GM23338 (cell line): ENCODE measurements at regions not wholly inside any gene's neighbourhood (a gene's known extent, or its start where the extent isn't known, plus 50 kb on each side); places are given as distances from the start of the nearest gene placed in this dataset.

Experiments used
- ATAC-seq: fragments of 200-7000 bp; cut with Tn5 transposase; 3 replicates; pipeline ENCODE4 v1.9.1; 2020
- DNase-seq: peaks from one replicate; pipeline ENCODE4 v3.0.0-alpha.2; 2015; ENCODE audit warnings: low spot score
- H2AFZ ChIP-seq: fragments of 200-600 bp; sonication (generic); 2 replicates; pipeline ENCODE4 v1.8.0; 2016; ENCODE audit warnings: antibody characterized with exemption, mild to moderate bottlenecking, moderate library complexity
- H3F3A ChIP-seq: fragments of 200-600 bp; sonication (generic); replicated peaks from 2 replicates; pipeline ENCODE4 v1.8.0; 2017; ENCODE audit warnings: antibody characterized with exemption, mixed run types, low read depth
- H3K27ac ChIP-seq: fragments of 200-600 bp; sonication (generic); 2 replicates; pipeline ENCODE4 v1.6.1; 2016; ENCODE audit warnings: low read depth
- H3K27me3 ChIP-seq: fragments of 200-600 bp; sonication (generic); 2 replicates; pipeline ENCODE4 v1.8.0; 2016; ENCODE audit warnings: mild to moderate bottlenecking, mixed run types, moderate library complexity; ENCODE audit not compliant: insufficient read depth
- H3K36me3 ChIP-seq: fragments of 200-600 bp; sonication (generic); 2 replicates; pipeline ENCODE4 v1.8.0; 2016; ENCODE audit warnings: mild to moderate bottlenecking; ENCODE audit not compliant: insufficient read depth
- H3K4me1 ChIP-seq: fragments of 200-600 bp; sonication (generic); 2 replicates; pipeline ENCODE4 v1.8.0; 2016; ENCODE audit warnings: mild to moderate bottlenecking, moderate library complexity; ENCODE audit not compliant: insufficient read depth
- H3K4me2 ChIP-seq: fragments of 200-600 bp; sonication (generic); 2 replicates; pipeline ENCODE4 v1.7.1; 2017; ENCODE audit warnings: mixed run types
- H3K4me3 ChIP-seq: fragments of 200-600 bp; sonication (generic); 2 replicates; pipeline ENCODE4 v1.6.1; 2016; ENCODE audit warnings: mixed run types
- H3K79me2 ChIP-seq: fragments of 200-600 bp; sonication (generic); replicated peaks from 2 replicates; pipeline ENCODE4 v1.8.0; 2017; ENCODE audit warnings: mild to moderate bottlenecking; ENCODE audit not compliant: insufficient read depth
- H3K9me2 ChIP-seq: fragments of 200-600 bp; sonication (generic); 2 replicates; pipeline ENCODE4 v1.8.0; 2017; ENCODE audit not compliant: insufficient read depth
- H4K20me1 ChIP-seq: fragments of 200-600 bp; sonication (generic); replicated peaks from 2 replicates; pipeline ENCODE4 v1.8.0; 2017; ENCODE audit warnings: mild to moderate bottlenecking; ENCODE audit not compliant: insufficient read depth
- H3K27ac Mint-ChIP-seq: 2 replicates; pipeline ENCODE4 v1.8.0; 2020; ENCODE audit warnings: inconsistent platforms, mild to moderate bottlenecking, moderate library complexity, mixed read lengths
- H3K27me3 Mint-ChIP-seq: 3 replicates; pipeline ENCODE4 v1.8.0; 2022; ENCODE audit warnings: low read depth, mild to moderate bottlenecking, moderate library complexity, mixed read lengths, inconsistent platforms; ENCODE audit not compliant: insufficient read depth, poor library complexity
- H3K36me3 Mint-ChIP-seq: 3 replicates; pipeline ENCODE4 v1.8.0; 2021; ENCODE audit warnings: low read depth, mild to moderate bottlenecking, inconsistent platforms, moderate library complexity, mixed read lengths
- H3K4me1 Mint-ChIP-seq: 3 replicates; pipeline ENCODE4 v1.8.0; 2020; ENCODE audit warnings: mild to moderate bottlenecking, inconsistent platforms, mixed read lengths
- H3K4me3 Mint-ChIP-seq: 3 replicates; pipeline ENCODE4 v1.8.0; 2021; ENCODE audit warnings: moderate library complexity, mild to moderate bottlenecking, inconsistent platforms, mixed read lengths
- H3K9me3 Mint-ChIP-seq: 3 replicates; pipeline ENCODE4 v1.8.0; 2020; ENCODE audit warnings: moderate library complexity, mild to moderate bottlenecking, inconsistent platforms, mixed read lengths
- EZH2phosphoT487 ChIP-seq: fragments of 200-600 bp; sonication (generic); IDR thresholded peaks from one replicate; pipeline ENCODE4 v1.8.1; 2018; ENCODE audit warnings: antibody characterized with exemption; ENCODE audit not compliant: unreplicated experiment
- JUNB ChIP-seq: IDR thresholded peaks from one replicate; pipeline ENCODE4 v1.6.1; 2016; ENCODE audit warnings: antibody characterized with exemption; ENCODE audit not compliant: unreplicated experiment
- NANOG ChIP-seq: IDR thresholded peaks from 2 replicates; pipeline ENCODE4 v1.6.1; 2016; ENCODE audit warnings: antibody characterized with exemption, borderline replicate concordance
- POLR2AphosphoS5 ChIP-seq: IDR thresholded peaks from 2 replicates; pipeline ENCODE4 v1.6.1; 2016; ENCODE audit warnings: antibody characterized with exemption, low read depth
- STAT1 ChIP-seq: IDR thresholded peaks from one replicate; pipeline ENCODE4 v1.6.1; 2016; ENCODE audit warnings: antibody characterized with exemption; ENCODE audit not compliant: unreplicated experiment
- ZNF114 ChIP-seq: fragments of 250-450 bp; sonication (Bioruptor Pico); IDR thresholded peaks from 2 replicates; pipeline ENCODE4 v1.5.0; 2020; ENCODE audit warnings: mild to moderate bottlenecking, moderate library complexity
- ZNF331 ChIP-seq: fragments of 250-450 bp; sonication (Bioruptor Pico); IDR thresholded peaks from 2 replicates; pipeline ENCODE4 v1.5.0; 2020; ENCODE audit warnings: low read depth, mild to moderate bottlenecking, moderate library complexity
- TF ChIP-seq, protein P1 (sequence below): IDR thresholded peaks from 2 replicates; pipeline ENCODE4 v1.6.1; 2016; ENCODE audit warnings: antibody characterized with exemption
- TF ChIP-seq, protein P2 (sequence below), 2 experiments: fragments of 200-600 bp in 1 of 2; sonication (generic) in 1 of 2; conservative IDR thresholded peaks; 2 replicates each; pipeline versions ENCODE4 v1.5.1 to v1.6.1; 2016 to 2017; ENCODE audit warnings: antibody characterized with exemption in 2 of 2, low read depth in 2 of 2, mild to moderate bottlenecking in 2 of 2, moderate library complexity in 1 of 2
- TF ChIP-seq, protein P3 (sequence below): IDR thresholded peaks from one replicate; pipeline ENCODE4 v1.6.1; 2018; ENCODE audit warnings: antibody characterized with exemption; ENCODE audit not compliant: unreplicated experiment

DNA sequence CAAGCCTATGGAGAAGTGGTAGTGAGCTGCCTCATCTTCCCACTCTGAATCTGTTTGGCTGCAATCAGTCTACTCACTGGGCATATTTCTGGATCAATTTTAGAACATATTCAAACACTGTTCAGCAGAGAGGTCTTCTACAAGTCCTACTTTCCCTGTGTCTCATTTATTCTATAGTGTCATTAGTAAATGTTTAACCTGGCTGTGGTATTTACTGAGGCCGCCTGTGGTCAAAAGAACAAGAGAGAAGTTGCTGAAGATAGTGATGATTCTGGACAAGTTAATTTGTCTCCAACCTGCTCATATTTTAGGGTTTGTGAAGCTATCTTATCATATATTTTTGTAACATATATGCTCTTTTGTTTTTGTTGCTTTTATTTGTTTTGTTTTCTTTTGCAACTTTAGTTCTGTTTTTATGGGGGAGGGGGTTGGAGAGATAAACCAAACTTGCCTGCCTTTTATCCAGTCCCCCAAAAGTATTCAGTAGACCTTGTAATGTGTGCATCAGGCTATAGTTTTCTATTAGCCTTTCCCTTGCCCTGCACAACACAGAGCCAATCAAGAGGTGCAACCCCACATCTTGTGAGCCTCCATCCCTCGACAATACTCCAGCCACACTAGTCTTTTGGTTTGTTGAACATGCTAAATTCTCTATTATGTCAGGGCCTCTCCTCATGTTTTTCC lies 362.8 kb upstream of the MBL2 start:
- Mint-ChIP-seq H3K27ac (no peak overlapping the region), H3K4me3 (no peak overlapping the region), H3K4me1 (0 out of 3 replicates have a peak, but pooled peaks cover 2% of the 10 kb centered on the region), H3K36me3 (no peaks in the 10 kb centered on the region), H3K9me3 (no peaks in the 10 kb centered on the region), H3K27me3 (no peaks in the 10 kb centered on the region)
- H2AFZ ChIP-seq = peak overlapping the region; percentile 63; the same call in 1 of the 2 replicates
- no peak overlapping the region for H3K27ac ChIP-seq
- H3K4me1 ChIP-seq = no peaks in the 10 kb centered on the region; the same call in 1 of the 2 replicates
- DNase-seq (no peak), ATAC-seq (no peak)
- H3K79me2 ChIP-seq = no peaks in the 10 kb centered on the region
- no peak overlapping the region for H3K4me2 ChIP-seq
- no peaks in the 10 kb centered on the region for H3F3A ChIP-seq
- no peaks in the 10 kb centered on the region for H4K20me1 ChIP-seq
- H3K9me2 ChIP-seq = no peaks in the 10 kb centered on the region
- TF ChIP-seq POLR2AphosphoS5 (no peak), STAT1 (no peak), JUNB (no peak), NANOG (no peak), EZH2phosphoT487 (no peak), ZNF114 (CRISPR knock-in tag) (no peak)
- TF ChIP-seq, protein P1, sequence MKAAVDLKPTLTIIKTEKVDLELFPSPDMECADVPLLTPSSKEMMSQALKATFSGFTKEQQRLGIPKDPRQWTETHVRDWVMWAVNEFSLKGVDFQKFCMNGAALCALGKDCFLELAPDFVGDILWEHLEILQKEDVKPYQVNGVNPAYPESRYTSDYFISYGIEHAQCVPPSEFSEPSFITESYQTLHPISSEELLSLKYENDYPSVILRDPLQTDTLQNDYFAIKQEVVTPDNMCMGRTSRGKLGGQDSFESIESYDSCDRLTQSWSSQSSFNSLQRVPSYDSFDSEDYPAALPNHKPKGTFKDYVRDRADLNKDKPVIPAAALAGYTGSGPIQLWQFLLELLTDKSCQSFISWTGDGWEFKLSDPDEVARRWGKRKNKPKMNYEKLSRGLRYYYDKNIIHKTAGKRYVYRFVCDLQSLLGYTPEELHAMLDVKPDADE = no peak
- TF ChIP-seq, protein P2, sequence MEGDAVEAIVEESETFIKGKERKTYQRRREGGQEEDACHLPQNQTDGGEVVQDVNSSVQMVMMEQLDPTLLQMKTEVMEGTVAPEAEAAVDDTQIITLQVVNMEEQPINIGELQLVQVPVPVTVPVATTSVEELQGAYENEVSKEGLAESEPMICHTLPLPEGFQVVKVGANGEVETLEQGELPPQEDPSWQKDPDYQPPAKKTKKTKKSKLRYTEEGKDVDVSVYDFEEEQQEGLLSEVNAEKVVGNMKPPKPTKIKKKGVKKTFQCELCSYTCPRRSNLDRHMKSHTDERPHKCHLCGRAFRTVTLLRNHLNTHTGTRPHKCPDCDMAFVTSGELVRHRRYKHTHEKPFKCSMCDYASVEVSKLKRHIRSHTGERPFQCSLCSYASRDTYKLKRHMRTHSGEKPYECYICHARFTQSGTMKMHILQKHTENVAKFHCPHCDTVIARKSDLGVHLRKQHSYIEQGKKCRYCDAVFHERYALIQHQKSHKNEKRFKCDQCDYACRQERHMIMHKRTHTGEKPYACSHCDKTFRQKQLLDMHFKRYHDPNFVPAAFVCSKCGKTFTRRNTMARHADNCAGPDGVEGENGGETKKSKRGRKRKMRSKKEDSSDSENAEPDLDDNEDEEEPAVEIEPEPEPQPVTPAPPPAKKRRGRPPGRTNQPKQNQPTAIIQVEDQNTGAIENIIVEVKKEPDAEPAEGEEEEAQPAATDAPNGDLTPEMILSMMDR (conservative IDR thresholded peaks at IDR 0.05; ENCODE audit: low read depth in 2 of 2) = no peak
- TF ChIP-seq, protein P3, sequence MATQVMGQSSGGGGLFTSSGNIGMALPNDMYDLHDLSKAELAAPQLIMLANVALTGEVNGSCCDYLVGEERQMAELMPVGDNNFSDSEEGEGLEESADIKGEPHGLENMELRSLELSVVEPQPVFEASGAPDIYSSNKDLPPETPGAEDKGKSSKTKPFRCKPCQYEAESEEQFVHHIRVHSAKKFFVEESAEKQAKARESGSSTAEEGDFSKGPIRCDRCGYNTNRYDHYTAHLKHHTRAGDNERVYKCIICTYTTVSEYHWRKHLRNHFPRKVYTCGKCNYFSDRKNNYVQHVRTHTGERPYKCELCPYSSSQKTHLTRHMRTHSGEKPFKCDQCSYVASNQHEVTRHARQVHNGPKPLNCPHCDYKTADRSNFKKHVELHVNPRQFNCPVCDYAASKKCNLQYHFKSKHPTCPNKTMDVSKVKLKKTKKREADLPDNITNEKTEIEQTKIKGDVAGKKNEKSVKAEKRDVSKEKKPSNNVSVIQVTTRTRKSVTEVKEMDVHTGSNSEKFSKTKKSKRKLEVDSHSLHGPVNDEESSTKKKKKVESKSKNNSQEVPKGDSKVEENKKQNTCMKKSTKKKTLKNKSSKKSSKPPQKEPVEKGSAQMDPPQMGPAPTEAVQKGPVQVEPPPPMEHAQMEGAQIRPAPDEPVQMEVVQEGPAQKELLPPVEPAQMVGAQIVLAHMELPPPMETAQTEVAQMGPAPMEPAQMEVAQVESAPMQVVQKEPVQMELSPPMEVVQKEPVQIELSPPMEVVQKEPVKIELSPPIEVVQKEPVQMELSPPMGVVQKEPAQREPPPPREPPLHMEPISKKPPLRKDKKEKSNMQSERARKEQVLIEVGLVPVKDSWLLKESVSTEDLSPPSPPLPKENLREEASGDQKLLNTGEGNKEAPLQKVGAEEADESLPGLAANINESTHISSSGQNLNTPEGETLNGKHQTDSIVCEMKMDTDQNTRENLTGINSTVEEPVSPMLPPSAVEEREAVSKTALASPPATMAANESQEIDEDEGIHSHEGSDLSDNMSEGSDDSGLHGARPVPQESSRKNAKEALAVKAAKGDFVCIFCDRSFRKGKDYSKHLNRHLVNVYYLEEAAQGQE = no peak
- H3K27me3 ChIP-seq = no peaks in the 10 kb centered on the region
- no peaks in the 10 kb centered on the region for H3K36me3 ChIP-seq
- H3K4me3 ChIP-seq = no peak overlapping the region

DNA sequence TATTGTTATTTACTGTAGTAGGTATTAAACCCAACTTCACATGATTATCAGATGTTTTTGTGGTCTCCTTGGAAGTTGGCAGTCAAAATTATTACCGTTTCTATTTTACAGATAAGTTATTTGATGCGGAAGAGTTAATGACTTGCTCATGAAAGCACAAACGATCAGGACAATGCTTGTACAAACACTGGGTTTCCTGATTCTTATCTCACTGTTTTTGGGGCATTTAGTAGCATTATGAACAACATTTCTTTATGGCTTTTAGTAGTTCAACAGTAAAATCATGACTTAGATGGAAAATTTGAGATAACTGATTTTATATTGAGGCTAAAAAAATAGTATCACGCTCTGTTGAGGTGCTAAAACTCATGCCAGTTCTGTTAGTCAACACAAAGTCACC lies 361.5 kb upstream of the MBL2 start:
- no peak for ATAC-seq
- TF ChIP-seq ZNF331 (CRISPR knock-in tag) = no peak
- no peak for TF ChIP-seq NANOG
- TF ChIP-seq, protein P2 (conservative IDR thresholded peaks at IDR 0.05; ENCODE audit: low read depth in 2 of 2) = no peak
- TF ChIP-seq, protein P1 = no peak
- TF ChIP-seq ZNF114 (CRISPR knock-in tag) = no peak
- TF ChIP-seq POLR2AphosphoS5 = no peak

More for the DNA sequence above, 361.5 kb upstream of the MBL2 start:
- no peak overlapping the region for H3K27ac Mint-ChIP-seq
- Histone ChIP-seq H3K4me3 (no peak overlapping the region), H3K4me1 (no peaks in the 10 kb centered on the region; the same call in 1 of the 2 replicates), H3K4me2 (no peak overlapping the region), H3K79me2 (no peaks in the 10 kb centered on the region), H3K27ac (no peak overlapping the region), H2AFZ (no peak overlapping the region), H3K9me2 (no peaks in the 10 kb centered on the region), H3K27me3 (no peaks in the 10 kb centered on the region), H3K36me3 (no peaks in the 10 kb centered on the region), H4K20me1 (no peaks in the 10 kb centered on the region), H3F3A (no peaks in the 10 kb centered on the region)
- DNase-seq = no peak
- H3K27me3 Mint-ChIP-seq = no peaks in the 10 kb centered on the region
- no peak overlapping the region for H3K4me3 Mint-ChIP-seq
- no peaks in the 10 kb centered on the region for H3K9me3 Mint-ChIP-seq
- H3K36me3 Mint-ChIP-seq = no peaks in the 10 kb centered on the region
- no peaks in the 10 kb centered on the region for H3K4me1 Mint-ChIP-seq
